Suppressor macrophage treated with lipopolysaccharide for 1 hour (primary cell): ENCODE measurements at regions not wholly inside any gene's neighbourhood (a gene's known extent, or its start where the extent isn't known, plus 50 kb on each side); places are given as distances from the start of the nearest gene placed in this dataset.

Experiments used
- DNase-seq, 3 donors: peaks; one replicate each; pipeline ENCODE4 v3.0.0-alpha.2; 2020 to 2022

- DNase-seq, result no peak
Observed at GRCh38 chr3:107061466-107061865, 315.8 kb upstream of the CCDC54 start.

- DNase-seq, result no peak
Observed at GRCh38 chr3:107062310-107062709, 314.9 kb upstream of the CCDC54 start.

GRCh38 chr3:107062787-107063186 lies 314.5 kb upstream of the CCDC54 start:
- DNase-seq, result no peak

GRCh38 chr3:107063351-107063750 lies 313.9 kb upstream of the CCDC54 start:
- DNase-seq, result no peak

- DNase-seq, result peak; percentile 72 to 77 (median 76)
Observed at GRCh38 chr3:107064405-107065060, 312.7 kb upstream of the CCDC54 start.

GRCh38 chr3:107065094-107065861 lies 312.0 kb upstream of the CCDC54 start:
- DNase-seq, result no peak

GRCh38 chr3:107067421-107067820 lies 309.8 kb upstream of the CCDC54 start:
- DNase-seq, result no peak

- DNase-seq, result peak; percentile 51 to 58 (median 52)
Observed at GRCh38 chr3:107068980-107069379, 308.3 kb upstream of the CCDC54 start.

- no peak for DNase-seq
Observed at GRCh38 chr3:107076946-107077345, 300.3 kb upstream of the CCDC54 start.

GRCh38 chr3:107077391-107077790 lies 299.8 kb upstream of the CCDC54 start:
- DNase-seq, result no peak

GRCh38 chr3:107082527-107082926 lies 294.7 kb upstream of the CCDC54 start:
- DNase-seq, result no peak

- no peak for DNase-seq
Observed at GRCh38 chr3:107085261-107085660, 292.0 kb upstream of the CCDC54 start.

GRCh38 chr3:107092121-107092520 lies 285.1 kb upstream of the CCDC54 start:
- DNase-seq, result no peak

- no peak for DNase-seq
Observed at GRCh38 chr3:107098864-107099263, 278.4 kb upstream of the CCDC54 start.

- DNase-seq, result no peak
Observed at GRCh38 chr3:107100137-107100536, 277.1 kb upstream of the CCDC54 start.

- no peak for DNase-seq
Observed at GRCh38 chr3:107100573-107100972, 276.7 kb upstream of the CCDC54 start.

GRCh38 chr3:107103786-107104185 lies 273.5 kb upstream of the CCDC54 start:
- no peak for DNase-seq

GRCh38 chr3:107106316-107106715 lies 270.9 kb upstream of the CCDC54 start:
- DNase-seq, result no peak

- DNase-seq, result no peak
Observed at GRCh38 chr3:107106907-107107306, 270.3 kb upstream of the CCDC54 start.

- DNase-seq, result no peak
Observed at GRCh38 chr3:107110596-107111305, 266.5 kb upstream of the CCDC54 start.

GRCh38 chr3:107111872-107112271 lies 265.4 kb upstream of the CCDC54 start:
- DNase-seq, result no peak

GRCh38 chr3:107112356-107112755 lies 264.9 kb upstream of the CCDC54 start:
- DNase-seq, result no peak

GRCh38 chr3:107116251-107116650 lies 261.0 kb upstream of the CCDC54 start:
- no peak for DNase-seq

GRCh38 chr3:107117156-107117555 lies 260.1 kb upstream of the CCDC54 start:
- DNase-seq, result no peak
